Heart left ventricle (tissue), 16 donors: ENCODE measurements at regions not wholly inside any gene's neighbourhood (a gene's known extent, or its start where the extent isn't known, plus 50 kb on each side); places are given as distances from the start of the nearest gene placed in this dataset.

Experiments used
- ATAC-seq, 4 donors: fragments of 200-7000 bp; cut with Tn5 transposase; one replicate each; pipeline ENCODE4 v1.9.1; 2020 to 2022; ENCODE audit warnings: moderate library complexity in 4 of 4, mild to moderate bottlenecking in 3 of 4, moderate number of reproducible peaks in 1 of 4
- DNase-seq, 5 donors: peaks; one replicate each; pipeline ENCODE4 v3.0.0-alpha.2; 2020
- H3K27ac ChIP-seq, 12 donors: fragments of 200-600 bp; sonication (generic) in 4 of 12; one replicate each; pipeline versions ENCODE4 v1.5.0 to v1.8.0; 2016 to 2022; ENCODE audit warnings: mild to moderate bottlenecking in 2 of 12
- H3K27me3 ChIP-seq, 9 donors: fragments of 200-600 bp; sonication (generic) in 2 of 9; one replicate each; pipeline versions ENCODE4 v1.5.1 to v1.8.0; 2016 to 2022; ENCODE audit warnings: mild to moderate bottlenecking in 3 of 9
- H3K36me3 ChIP-seq, 9 donors: fragments of 200-600 bp; sonication (generic) in 2 of 9; one replicate each; pipeline versions ENCODE4 v1.5.0 to v1.8.0; 2018 to 2022; ENCODE audit warnings: mild to moderate bottlenecking in 2 of 9
- H3K4me1 ChIP-seq, 12 donors: fragments of 200-600 bp; sonication (generic) in 4 of 12; one replicate each; pipeline versions ENCODE4 v1.5.0 to v1.8.0; 2016 to 2022; ENCODE audit warnings: mild to moderate bottlenecking in 3 of 12
- H3K4me3 ChIP-seq, 12 donors: fragments of 200-600 bp; sonication (generic) in 4 of 12; one replicate each; pipeline versions ENCODE4 v1.5.0 to v1.8.0; 2017 to 2022; ENCODE audit warnings: mild to moderate bottlenecking in 9 of 12, moderate library complexity in 4 of 12
- H3K9me3 ChIP-seq, 12 donors: fragments of 200-600 bp; sonication (generic) in 4 of 12; one replicate each; pipeline versions ENCODE4 v1.5.0 to v1.8.0; 2016 to 2022; ENCODE audit warnings: mild to moderate bottlenecking in 1 of 12
- POLR2A ChIP-seq, 2 donors: fragments of 450-650 bp; IDR thresholded peaks; one replicate each; pipeline ENCODE4 v1.6.1; 2017; ENCODE audit warnings: antibody characterized with exemption in 2 of 2, mild to moderate bottlenecking in 2 of 2, moderate library complexity in 2 of 2
- WGBS, 4 donors: extraction: QIAGEN DNeasy Blood & Tissue Kit in 2 of 4; methylation state at CpG; one replicate each; pipeline versions ENCODE4 v1.1.5 to v1.1.7; 2013 to 2018; 5-methylcytosine and 5-hydroxymethylcytosine counted together
- intact Hi-C, 10 donors: fragments of 100-400 bp; cut with DNase I; formaldehyde crosslinking; loops; one replicate each; pipeline versions ENCODE4 v1.11.1 to v1.14.2; 2022
- TF ChIP-seq, protein P1 (sequence below), 12 donors: fragments of 200-600 bp; sonication (generic) in 4 of 12; IDR thresholded peaks; one replicate each; pipeline versions ENCODE4 v1.5.0 to v1.8.0; 2018 to 2022; ENCODE audit warnings: antibody characterized with exemption in 12 of 12, mild to moderate bottlenecking in 5 of 12
- donor health status: ischemic (EF 13 %, LVEDD 7.1; RV severe dilation, severe dysfunction).
- donor health status: healthy with polysubstance abuse.
- donor health status: DM: no; HTN: yes; CAD: no.
- donor health status: DM: no; HTN: no; CAD: no.
- donor health status: ischemic (EF 25% LVEDD 6.9; RV normal size, moderate dysfunction).
- donor health status: ischemic (EF 25% LVEDD 5.7; RV mildly dilated, moderate dysfunction).
- donor health status: healthy.
- donor health status: DM: yes; HTN: yes; CAD: no.
- donor health status: ischemic (EF 35%, LVEDD 5.7; RV mildly dilated, moderate dysfunction).
- donor health status: nonischemic (EF 11% LVEDD 7.7; RV severe dilation, severe dysfunction).
- donor health status: DM: yes; HTN: yes; CAD: no.
- donor health status: PGD.
- donor health status: ischemic (EF 29% LVEDD 5.4; RV normal size, mild dysfunction).
- donor health status: nonischemic (EF 23%, LVEDD 6.1; RV moderate dilation, normal function).

DNA sequence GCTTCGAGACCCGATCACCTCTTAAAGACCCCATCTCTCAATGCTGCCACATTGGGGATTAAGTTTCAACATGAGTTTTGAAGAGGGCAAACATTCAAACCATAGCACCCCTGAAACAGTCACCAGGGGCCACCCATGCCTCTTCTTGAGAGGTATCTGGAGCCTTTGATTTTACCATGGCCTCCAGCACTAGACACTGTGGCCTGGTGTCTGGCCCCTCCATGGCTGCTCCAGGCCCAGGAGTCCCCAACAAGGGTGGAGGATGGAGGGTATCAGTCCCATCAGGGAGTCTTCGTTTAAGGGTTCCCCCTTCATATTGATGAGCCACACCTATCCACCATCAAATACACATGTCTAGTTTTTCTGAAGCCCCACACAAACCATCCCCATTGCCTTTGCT, 66.5 kb upstream of the CDH5 start:
- H3K4me3 ChIP-seq = no peak overlapping the region

DNA sequence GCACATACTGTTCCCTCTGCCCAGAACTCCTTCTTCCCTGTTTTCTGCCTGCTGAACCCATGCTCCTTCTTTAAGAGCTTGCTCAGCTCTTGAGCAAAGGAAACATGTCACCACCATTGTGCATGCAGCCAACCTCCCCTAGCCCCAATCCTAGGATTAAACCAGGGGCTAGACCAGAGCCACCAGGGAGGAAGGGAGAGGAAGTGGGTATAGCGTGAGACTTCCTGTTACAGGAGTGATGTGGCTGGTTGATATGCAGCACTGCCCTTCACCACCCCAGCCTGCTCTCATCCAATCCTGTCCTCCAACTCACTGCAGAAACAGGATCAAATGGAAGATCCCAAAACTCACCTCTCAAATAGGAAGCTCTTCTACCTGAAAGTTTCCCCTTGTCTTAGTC, 67.1 kb upstream of the CDH5 start:
- TF ChIP-seq POLR2A (IDR thresholded peaks at IDR 0.05) = no peak
- TF ChIP-seq, protein P1, sequence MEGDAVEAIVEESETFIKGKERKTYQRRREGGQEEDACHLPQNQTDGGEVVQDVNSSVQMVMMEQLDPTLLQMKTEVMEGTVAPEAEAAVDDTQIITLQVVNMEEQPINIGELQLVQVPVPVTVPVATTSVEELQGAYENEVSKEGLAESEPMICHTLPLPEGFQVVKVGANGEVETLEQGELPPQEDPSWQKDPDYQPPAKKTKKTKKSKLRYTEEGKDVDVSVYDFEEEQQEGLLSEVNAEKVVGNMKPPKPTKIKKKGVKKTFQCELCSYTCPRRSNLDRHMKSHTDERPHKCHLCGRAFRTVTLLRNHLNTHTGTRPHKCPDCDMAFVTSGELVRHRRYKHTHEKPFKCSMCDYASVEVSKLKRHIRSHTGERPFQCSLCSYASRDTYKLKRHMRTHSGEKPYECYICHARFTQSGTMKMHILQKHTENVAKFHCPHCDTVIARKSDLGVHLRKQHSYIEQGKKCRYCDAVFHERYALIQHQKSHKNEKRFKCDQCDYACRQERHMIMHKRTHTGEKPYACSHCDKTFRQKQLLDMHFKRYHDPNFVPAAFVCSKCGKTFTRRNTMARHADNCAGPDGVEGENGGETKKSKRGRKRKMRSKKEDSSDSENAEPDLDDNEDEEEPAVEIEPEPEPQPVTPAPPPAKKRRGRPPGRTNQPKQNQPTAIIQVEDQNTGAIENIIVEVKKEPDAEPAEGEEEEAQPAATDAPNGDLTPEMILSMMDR (IDR thresholded peaks at IDR 0.05) = no peak
- Histone ChIP-seq H3K36me3 (no peaks in the 10 kb centered on the region), H3K27ac (no peak overlapping the region), H3K4me3 (no peak overlapping the region), H3K9me3 (peaks cover 0 to 17% (median 0%) of the 10 kb centered on the region in 12 donors), H3K4me1 (no peaks in the 10 kb centered on the region), H3K27me3 (peaks cover 0 to 3% (median 0%) of the 10 kb centered on the region in 9 donors)
- ATAC-seq (no peak), DNase-seq (no peak)
- intact Hi-C loops = no loop called here
- WGBS, 4 donors = 50 to 71% (median 63%) methylated on average over 1 of the region's 1 CpG

More for the DNA sequence above, 66.5 kb upstream of the CDH5 start:
- no peaks in the 10 kb centered on the region for H3K36me3 ChIP-seq
- DNase-seq = no peak
- ATAC-seq = no peak
- intact Hi-C loops = no loop called here
- H3K27ac ChIP-seq = no peak overlapping the region
- peaks cover 0 to 3% (median 0%) of the 10 kb centered on the region in 9 donors for H3K27me3 ChIP-seq
- H3K9me3 ChIP-seq = peaks cover 0 to 17% (median 0%) of the 10 kb centered on the region in 12 donors
- WGBS, 4 donors = 94 to 98% (median 96%) methylated on average over 3 of the region's 3 CpGs
- no peak for TF ChIP-seq POLR2A (IDR thresholded peaks at IDR 0.05)
- TF ChIP-seq, protein P1 (IDR thresholded peaks at IDR 0.05) = no peak
- H3K4me1 ChIP-seq = no peaks in the 10 kb centered on the region

DNA sequence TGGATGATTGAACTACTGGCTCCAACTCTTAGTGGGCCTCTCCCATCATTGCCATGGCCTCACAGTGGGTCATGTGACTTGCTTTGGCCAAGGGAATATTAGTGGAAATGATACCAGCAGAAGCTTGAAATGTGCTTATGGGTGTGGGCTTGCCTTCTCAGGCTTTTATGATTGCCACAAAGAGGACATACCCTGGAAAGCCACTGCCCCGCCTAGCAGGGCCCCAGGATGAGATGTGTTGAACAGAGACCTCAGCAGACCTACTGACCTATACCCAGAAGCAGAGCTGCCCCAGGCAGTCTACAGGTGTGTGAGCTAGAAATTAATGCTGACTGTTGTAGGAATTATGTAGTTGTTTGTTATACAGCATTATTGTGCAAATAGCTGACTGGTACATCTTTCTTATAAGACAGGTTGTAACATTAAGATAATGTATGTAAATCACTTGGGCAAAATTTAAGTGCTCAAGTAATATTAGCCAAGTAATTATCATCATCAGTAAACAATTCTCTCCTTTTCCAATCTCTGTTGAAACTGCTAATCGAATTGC, 67.8 kb upstream of the CDH5 start:
- TF ChIP-seq POLR2A (IDR thresholded peaks at IDR 0.05) = no peak
- TF ChIP-seq, protein P1 (IDR thresholded peaks at IDR 0.05) = no peak
- no peaks in the 10 kb centered on the region for H3K4me1 ChIP-seq
- H3K4me3 ChIP-seq = no peak overlapping the region
- peaks cover 0 to 17% (median 0%) of the 10 kb centered on the region in 12 donors for H3K9me3 ChIP-seq
- H3K36me3 ChIP-seq = no peaks in the 10 kb centered on the region
- no peak for DNase-seq
- no peak for ATAC-seq
- intact Hi-C loops = no loop called here
- 88 to 95% (median 90%) methylated on average over 2 of the region's 2 CpGs for WGBS, 4 donors
- H3K27me3 ChIP-seq = peaks cover 0 to 1% (median 0%) of the 10 kb centered on the region in 9 donors
- no peak overlapping the region for H3K27ac ChIP-seq

DNA sequence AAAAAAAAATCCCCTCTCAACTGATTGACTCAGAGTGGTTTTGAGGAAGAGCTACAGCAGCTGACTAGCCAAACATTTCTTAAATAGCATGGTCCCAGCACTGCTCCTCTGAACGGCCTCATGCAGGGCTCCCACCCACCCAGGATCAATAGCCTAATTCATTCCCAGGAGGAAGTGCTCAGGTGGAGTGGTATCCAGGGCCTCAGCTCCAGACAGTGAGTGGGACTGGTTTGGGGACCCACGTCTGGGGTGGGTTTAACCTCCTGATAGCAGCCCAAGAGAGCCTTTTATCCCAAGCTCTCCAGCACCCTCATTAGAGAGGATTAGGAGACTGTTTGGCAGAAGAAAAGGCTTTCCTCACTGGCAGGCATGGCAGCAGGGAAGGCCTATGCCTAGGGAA, 68.5 kb upstream of the CDH5 start:
- no peak for DNase-seq
- H3K27me3 ChIP-seq = peaks cover 0 to 6% (median 0%) of the 10 kb centered on the region in 9 donors
- H3K4me3 ChIP-seq = no peak overlapping the region
- intact Hi-C loops = no loop called here
- no peak overlapping the region for H3K27ac ChIP-seq
- no peak for ATAC-seq
- no peaks in the 10 kb centered on the region for H3K36me3 ChIP-seq
- WGBS, 4 donors = 50 to 72% (median 69%) methylated on average over 2 of the region's 2 CpGs
- TF ChIP-seq, protein P1 (IDR thresholded peaks at IDR 0.05) = no peak
- TF ChIP-seq POLR2A (IDR thresholded peaks at IDR 0.05) = no peak
- peaks cover 0 to 16% (median 0%) of the 10 kb centered on the region in 12 donors for H3K9me3 ChIP-seq
- H3K4me1 ChIP-seq = no peaks in the 10 kb centered on the region
